ENCODE measurements at regions not wholly inside any gene's neighbourhood (a gene's known extent, or its start where the extent isn't known, plus 50 kb on each side); places are given as distances from the start of the nearest gene placed in this dataset.
A peak's percentile ranks its signal among the peaks of the same experiment; 100 is the strongest.
"Not testable (repeated sequence)": the region's sequence is repeated elsewhere in the genome, so short reads cannot be mapped to it uniquely, and the experiment has no call there.

DNA sequence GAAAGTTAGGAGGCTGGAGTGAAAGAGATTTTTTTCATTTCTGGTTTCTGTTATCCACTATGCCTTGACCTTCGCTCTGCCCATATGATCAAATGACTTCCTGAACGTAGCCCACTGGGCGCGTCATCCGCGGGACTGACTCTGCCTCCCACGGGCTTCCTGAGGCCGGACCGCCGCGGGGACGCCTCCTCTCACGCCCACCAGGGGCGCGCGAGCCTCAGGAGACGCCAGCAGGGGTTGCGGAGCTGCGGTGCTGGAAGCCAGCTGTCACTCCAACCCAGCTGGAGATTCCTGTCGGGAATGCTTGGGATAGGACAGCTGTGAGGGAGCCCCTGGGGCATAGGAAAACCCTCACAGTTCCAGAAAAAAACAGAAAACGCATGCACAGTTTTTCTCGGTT, 461.5 kb downstream of the FOXD4L4 start:
- not testable (repeated sequence) for H3K27me3 Mint-ChIP-seq (ENCODE audit: insufficient read depth, low read depth, poor library complexity); H2AFZ ChIP-seq; H3K4me3 ChIP-seq; H3K79me2 ChIP-seq (replicated peaks; ENCODE audit: insufficient read depth); H3K36me3 ChIP-seq (ENCODE audit: insufficient read depth); H3K27ac Mint-ChIP-seq; H3K27me3 ChIP-seq (ENCODE audit: insufficient read depth); H3K4me3 Mint-ChIP-seq; H3K9me2 ChIP-seq (ENCODE audit: insufficient read depth); H3F3A ChIP-seq (replicated peaks; ENCODE audit: low read depth); H4K20me1 ChIP-seq (replicated peaks; ENCODE audit: insufficient read depth); H3K27ac ChIP-seq (ENCODE audit: low read depth)
- TF ChIP-seq, protein P1, sequence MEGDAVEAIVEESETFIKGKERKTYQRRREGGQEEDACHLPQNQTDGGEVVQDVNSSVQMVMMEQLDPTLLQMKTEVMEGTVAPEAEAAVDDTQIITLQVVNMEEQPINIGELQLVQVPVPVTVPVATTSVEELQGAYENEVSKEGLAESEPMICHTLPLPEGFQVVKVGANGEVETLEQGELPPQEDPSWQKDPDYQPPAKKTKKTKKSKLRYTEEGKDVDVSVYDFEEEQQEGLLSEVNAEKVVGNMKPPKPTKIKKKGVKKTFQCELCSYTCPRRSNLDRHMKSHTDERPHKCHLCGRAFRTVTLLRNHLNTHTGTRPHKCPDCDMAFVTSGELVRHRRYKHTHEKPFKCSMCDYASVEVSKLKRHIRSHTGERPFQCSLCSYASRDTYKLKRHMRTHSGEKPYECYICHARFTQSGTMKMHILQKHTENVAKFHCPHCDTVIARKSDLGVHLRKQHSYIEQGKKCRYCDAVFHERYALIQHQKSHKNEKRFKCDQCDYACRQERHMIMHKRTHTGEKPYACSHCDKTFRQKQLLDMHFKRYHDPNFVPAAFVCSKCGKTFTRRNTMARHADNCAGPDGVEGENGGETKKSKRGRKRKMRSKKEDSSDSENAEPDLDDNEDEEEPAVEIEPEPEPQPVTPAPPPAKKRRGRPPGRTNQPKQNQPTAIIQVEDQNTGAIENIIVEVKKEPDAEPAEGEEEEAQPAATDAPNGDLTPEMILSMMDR (conservative IDR thresholded peaks at IDR 0.05; ENCODE audit: low read depth in 2 of 2): peak; percentile 36 to 40; a peak in 3 of 4 replicates
- ATAC-seq (peak; percentile 96), DNase-seq (ENCODE audit: low spot score) (peak; percentile 34)
- Histone ChIP-seq H3K4me1 (ENCODE audit: insufficient read depth) (peaks cover 12% of the 10 kb centered on the region), H3K4me2 (peak overlapping the region; percentile 57; the same call in 1 of the 2 replicates)
- Mint-ChIP-seq H3K36me3 (ENCODE audit: low read depth) (peaks cover 12% of the 10 kb centered on the region; the same call in 2 of the 3 replicates), H3K9me3 (peaks cover 15% of the 10 kb centered on the region), H3K4me1 (peaks cover 20% of the 10 kb centered on the region)

DNA sequence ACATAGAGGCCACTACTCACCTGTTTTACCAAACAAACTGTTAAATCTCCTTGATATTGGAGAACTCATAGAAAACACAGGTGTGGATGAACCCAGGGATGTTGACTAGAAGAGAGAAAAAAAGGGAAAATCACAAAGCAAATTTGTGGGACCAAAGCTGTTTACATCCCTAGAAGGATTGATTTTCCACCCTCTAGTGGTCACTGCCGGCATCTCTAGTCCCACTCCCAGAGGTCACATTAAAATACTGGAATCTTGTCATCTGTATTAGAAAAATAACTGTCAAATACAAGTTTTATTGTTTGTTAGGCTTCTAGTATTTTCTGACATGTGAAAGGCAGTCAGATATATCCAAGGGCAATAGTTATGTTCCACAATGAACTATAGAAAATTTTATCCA, 469.7 kb downstream of the FOXD4L4 start:
- H3K4me2 ChIP-seq; H3K36me3 ChIP-seq (ENCODE audit: insufficient read depth); H3F3A ChIP-seq (replicated peaks; ENCODE audit: low read depth); H3K4me3 ChIP-seq; H3K27me3 Mint-ChIP-seq (ENCODE audit: insufficient read depth, low read depth, poor library complexity); H3K27me3 ChIP-seq (ENCODE audit: insufficient read depth); H3K9me3 Mint-ChIP-seq; H3K27ac ChIP-seq (ENCODE audit: low read depth); H2AFZ ChIP-seq; H3K36me3 Mint-ChIP-seq (ENCODE audit: low read depth); H4K20me1 ChIP-seq (replicated peaks; ENCODE audit: insufficient read depth); H3K4me3 Mint-ChIP-seq; H3K79me2 ChIP-seq (replicated peaks; ENCODE audit: insufficient read depth); H3K27ac Mint-ChIP-seq; H3K4me1 ChIP-seq (ENCODE audit: insufficient read depth); DNase-seq (ENCODE audit: low spot score); H3K4me1 Mint-ChIP-seq; H3K9me2 ChIP-seq (ENCODE audit: insufficient read depth): not testable (repeated sequence)
- ATAC-seq: peak; percentile 77

DNA sequence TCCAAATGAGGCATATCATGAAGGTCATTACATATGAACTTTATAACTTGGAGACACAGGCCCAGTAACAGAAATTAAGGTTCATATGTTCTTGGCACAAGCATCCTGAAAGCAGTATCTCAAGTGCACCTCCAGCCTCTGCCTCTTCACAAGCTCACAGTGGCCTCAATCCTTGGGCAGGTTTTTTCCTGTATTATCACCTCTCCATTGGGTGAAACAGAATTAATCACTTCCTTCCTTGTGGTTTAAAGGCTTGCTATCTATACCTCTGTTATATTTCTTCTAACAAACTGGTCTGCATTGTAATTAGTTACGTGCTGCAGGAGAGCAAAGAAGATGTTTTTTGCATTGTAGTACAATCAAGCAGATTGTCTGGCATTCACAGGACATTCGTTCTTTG, 471.0 kb downstream of the FOXD4L4 start:
- H2AFZ ChIP-seq; H3K9me2 ChIP-seq (ENCODE audit: insufficient read depth); H3K36me3 Mint-ChIP-seq (ENCODE audit: low read depth); H3K27ac Mint-ChIP-seq; DNase-seq (ENCODE audit: low spot score); H3K79me2 ChIP-seq (replicated peaks; ENCODE audit: insufficient read depth); H3K36me3 ChIP-seq (ENCODE audit: insufficient read depth); ATAC-seq; H3K27ac ChIP-seq (ENCODE audit: low read depth); H4K20me1 ChIP-seq (replicated peaks; ENCODE audit: insufficient read depth); H3K4me1 Mint-ChIP-seq; H3K27me3 ChIP-seq (ENCODE audit: insufficient read depth); H3K4me3 Mint-ChIP-seq; H3K4me2 ChIP-seq; H3F3A ChIP-seq (replicated peaks; ENCODE audit: low read depth); H3K4me1 ChIP-seq (ENCODE audit: insufficient read depth); H3K27me3 Mint-ChIP-seq (ENCODE audit: insufficient read depth, low read depth, poor library complexity); H3K4me3 ChIP-seq; H3K9me3 Mint-ChIP-seq: not testable (repeated sequence)

DNA sequence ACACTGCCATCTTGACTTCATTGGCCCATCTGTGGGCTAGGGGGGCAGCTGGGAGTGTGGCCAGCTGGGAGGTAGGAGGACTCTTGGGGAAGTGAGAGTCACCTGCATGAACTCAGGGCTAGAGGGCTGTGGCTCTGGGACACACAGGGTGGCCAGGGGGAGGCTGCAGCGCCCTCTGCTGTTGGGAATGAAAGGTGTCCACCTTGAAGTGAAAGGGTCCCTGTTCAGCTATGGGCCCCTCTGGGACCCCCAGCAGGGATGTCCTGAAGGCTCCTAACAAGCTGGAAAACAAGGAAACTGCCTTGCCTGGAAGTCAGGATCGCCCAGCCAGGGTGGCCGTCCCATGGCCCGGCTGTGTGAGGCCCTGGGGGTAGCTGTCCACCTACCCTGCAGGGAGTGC, 507.8 kb downstream of the FOXD4L4 start:
- not testable (repeated sequence) for H3K4me3 Mint-ChIP-seq; H4K20me1 ChIP-seq (replicated peaks; ENCODE audit: insufficient read depth); H3K27ac ChIP-seq (ENCODE audit: low read depth); H3K4me1 ChIP-seq (ENCODE audit: insufficient read depth); H3K4me2 ChIP-seq; H3K27me3 Mint-ChIP-seq (ENCODE audit: insufficient read depth, low read depth, poor library complexity); H3K9me3 Mint-ChIP-seq; H3K36me3 ChIP-seq (ENCODE audit: insufficient read depth); H3K9me2 ChIP-seq (ENCODE audit: insufficient read depth); H3K27me3 ChIP-seq (ENCODE audit: insufficient read depth); ATAC-seq; H3K4me3 ChIP-seq; H3K36me3 Mint-ChIP-seq (ENCODE audit: low read depth); H2AFZ ChIP-seq; H3K79me2 ChIP-seq (replicated peaks; ENCODE audit: insufficient read depth); H3F3A ChIP-seq (replicated peaks; ENCODE audit: low read depth); H3K27ac Mint-ChIP-seq; H3K4me1 Mint-ChIP-seq
- DNase-seq (ENCODE audit: low spot score): peak; percentile 0
- TF ChIP-seq, protein P1 (conservative IDR thresholded peaks at IDR 0.05; ENCODE audit: low read depth in 2 of 2): peak in 1 of 2 experiments; percentile 47; a peak in 2 of 4 replicates

DNA sequence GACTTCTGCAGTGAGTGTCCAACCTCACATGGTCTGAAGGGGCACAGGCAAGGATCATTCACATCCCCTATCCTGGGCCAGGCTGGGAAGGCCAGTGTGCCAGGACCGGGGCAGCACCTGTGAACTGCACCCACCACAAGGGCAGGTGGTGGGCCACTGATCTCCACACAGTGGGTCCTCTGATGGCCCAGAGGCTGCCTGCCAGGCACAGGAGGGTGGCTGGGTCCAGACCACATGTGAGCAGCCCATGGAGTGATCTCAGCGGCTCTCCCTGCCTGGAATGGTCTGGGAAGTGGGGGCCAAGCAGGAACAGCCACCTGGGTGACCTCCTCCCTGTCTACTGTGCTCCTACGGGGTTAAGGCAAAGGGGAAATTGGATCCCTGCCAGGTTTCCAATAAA, 508.5 kb downstream of the FOXD4L4 start:
- not testable (repeated sequence) for DNase-seq (ENCODE audit: low spot score); H3K9me3 Mint-ChIP-seq; H3K4me2 ChIP-seq; H3K4me3 Mint-ChIP-seq; H3K27ac Mint-ChIP-seq; H3F3A ChIP-seq (replicated peaks; ENCODE audit: low read depth); H3K27ac ChIP-seq (ENCODE audit: low read depth); H3K27me3 ChIP-seq (ENCODE audit: insufficient read depth); H3K36me3 Mint-ChIP-seq (ENCODE audit: low read depth); H3K4me1 ChIP-seq (ENCODE audit: insufficient read depth); H3K9me2 ChIP-seq (ENCODE audit: insufficient read depth); H3K36me3 ChIP-seq (ENCODE audit: insufficient read depth); H3K27me3 Mint-ChIP-seq (ENCODE audit: insufficient read depth, low read depth, poor library complexity); H2AFZ ChIP-seq; H3K79me2 ChIP-seq (replicated peaks; ENCODE audit: insufficient read depth); H3K4me1 Mint-ChIP-seq; H3K4me3 ChIP-seq; ATAC-seq; H4K20me1 ChIP-seq (replicated peaks; ENCODE audit: insufficient read depth)

DNA sequence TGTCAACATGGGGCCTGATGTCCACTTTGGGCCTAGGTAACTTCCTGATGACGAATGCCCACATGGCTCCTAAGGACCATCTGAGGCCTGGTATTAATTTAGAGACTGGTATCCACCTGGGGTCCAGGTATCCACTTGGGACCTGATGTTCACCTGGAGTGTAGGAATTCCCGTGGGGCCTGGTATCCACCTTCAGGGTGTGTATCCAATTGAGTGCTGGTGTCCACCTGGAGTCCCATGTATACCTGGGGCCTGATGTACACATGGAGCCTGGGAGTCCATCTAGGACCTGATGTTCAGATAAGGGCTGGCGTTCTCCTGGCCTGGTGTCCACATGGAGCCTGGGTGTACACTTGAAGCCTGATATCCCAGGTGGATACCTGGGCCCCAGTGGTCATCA, 520.6 kb downstream of the FOXD4L4 start:
- H3K27ac Mint-ChIP-seq; H3K9me3 Mint-ChIP-seq; H3K36me3 Mint-ChIP-seq (ENCODE audit: low read depth): not testable (repeated sequence)

More for the DNA sequence above, 520.6 kb downstream of the FOXD4L4 start:
- not testable (repeated sequence) for H3K27me3 Mint-ChIP-seq (ENCODE audit: insufficient read depth, low read depth, poor library complexity); ATAC-seq; H2AFZ ChIP-seq; H3K4me1 ChIP-seq (ENCODE audit: insufficient read depth); H3K4me2 ChIP-seq; H3K79me2 ChIP-seq (replicated peaks; ENCODE audit: insufficient read depth); H3K9me2 ChIP-seq (ENCODE audit: insufficient read depth); H3K4me3 Mint-ChIP-seq; H3F3A ChIP-seq (replicated peaks; ENCODE audit: low read depth); H3K4me1 Mint-ChIP-seq; H3K4me3 ChIP-seq; H3K36me3 ChIP-seq (ENCODE audit: insufficient read depth); H4K20me1 ChIP-seq (replicated peaks; ENCODE audit: insufficient read depth); H3K27me3 ChIP-seq (ENCODE audit: insufficient read depth); DNase-seq (ENCODE audit: low spot score); H3K27ac ChIP-seq (ENCODE audit: low read depth)

Measured in GM23338 (cell line).